ENCODE measurements at regions not wholly inside any gene's neighbourhood (a gene's known extent, or its start where the extent isn't known, plus 50 kb on each side); places are given as distances from the start of the nearest gene placed in this dataset.

DNA sequence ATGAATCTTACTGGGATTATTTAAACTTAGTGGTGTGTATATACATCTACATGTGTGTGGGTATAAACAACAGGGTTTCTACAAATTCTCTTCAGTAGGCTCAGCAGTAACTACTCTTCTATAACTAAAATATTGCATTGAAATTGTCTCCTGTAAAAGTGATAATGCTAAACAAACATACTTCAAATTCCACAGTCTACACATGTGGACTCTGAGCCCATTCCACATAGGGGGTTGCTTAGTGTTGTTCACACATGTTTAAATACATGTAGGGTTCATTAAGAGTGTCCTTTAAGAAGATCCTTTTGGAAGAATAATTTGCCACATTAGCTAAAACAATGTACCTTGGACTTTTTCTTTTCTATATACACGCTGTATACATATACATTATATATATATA is 152.8 kb upstream of the VRK2 start:
- TF ChIP-seq EP300 (IDR thresholded peaks at IDR 0.05) (no peak), POLR2A (IDR thresholded peaks at IDR 0.05) (no peak)
- TF ChIP-seq, protein P1, sequence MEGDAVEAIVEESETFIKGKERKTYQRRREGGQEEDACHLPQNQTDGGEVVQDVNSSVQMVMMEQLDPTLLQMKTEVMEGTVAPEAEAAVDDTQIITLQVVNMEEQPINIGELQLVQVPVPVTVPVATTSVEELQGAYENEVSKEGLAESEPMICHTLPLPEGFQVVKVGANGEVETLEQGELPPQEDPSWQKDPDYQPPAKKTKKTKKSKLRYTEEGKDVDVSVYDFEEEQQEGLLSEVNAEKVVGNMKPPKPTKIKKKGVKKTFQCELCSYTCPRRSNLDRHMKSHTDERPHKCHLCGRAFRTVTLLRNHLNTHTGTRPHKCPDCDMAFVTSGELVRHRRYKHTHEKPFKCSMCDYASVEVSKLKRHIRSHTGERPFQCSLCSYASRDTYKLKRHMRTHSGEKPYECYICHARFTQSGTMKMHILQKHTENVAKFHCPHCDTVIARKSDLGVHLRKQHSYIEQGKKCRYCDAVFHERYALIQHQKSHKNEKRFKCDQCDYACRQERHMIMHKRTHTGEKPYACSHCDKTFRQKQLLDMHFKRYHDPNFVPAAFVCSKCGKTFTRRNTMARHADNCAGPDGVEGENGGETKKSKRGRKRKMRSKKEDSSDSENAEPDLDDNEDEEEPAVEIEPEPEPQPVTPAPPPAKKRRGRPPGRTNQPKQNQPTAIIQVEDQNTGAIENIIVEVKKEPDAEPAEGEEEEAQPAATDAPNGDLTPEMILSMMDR (IDR thresholded peaks at IDR 0.05): no peak
- no peaks in the 10 kb centered on the region for H3K36me3 ChIP-seq
- no peaks in the 10 kb centered on the region for H3K27me3 ChIP-seq
- WGBS, 2 donors: 93% methylated on average over 1 of the region's 1 CpG
- H3K27ac ChIP-seq: no peak overlapping the region
- no peaks in the 10 kb centered on the region for H3K4me1 ChIP-seq
- H3K9me3 ChIP-seq: no peaks in the 10 kb centered on the region
- no peak overlapping the region for H3K4me3 ChIP-seq
- no peak for DNase-seq (ENCODE audit: low spot score in 2 of 2)

GRCh38 chr2:57894381-57894780 is 152.2 kb upstream of the VRK2 start:
- no peaks in the 10 kb centered on the region for H3K9me3 ChIP-seq
- no peak overlapping the region for H3K27ac ChIP-seq
- H3K4me1 ChIP-seq: no peaks in the 10 kb centered on the region
- no peaks in the 10 kb centered on the region for H3K27me3 ChIP-seq
- no peak overlapping the region for H3K4me3 ChIP-seq
- TF ChIP-seq, protein P1 (IDR thresholded peaks at IDR 0.05): no peak
- TF ChIP-seq POLR2A (IDR thresholded peaks at IDR 0.05) (no peak), EP300 (IDR thresholded peaks at IDR 0.05) (no peak)
- DNase-seq (ENCODE audit: low spot score in 2 of 2): no peak
- WGBS, 2 donors: 87 to 89% methylated on average over 2 of the region's 2 CpGs
- H3K36me3 ChIP-seq: no peaks in the 10 kb centered on the region

DNA sequence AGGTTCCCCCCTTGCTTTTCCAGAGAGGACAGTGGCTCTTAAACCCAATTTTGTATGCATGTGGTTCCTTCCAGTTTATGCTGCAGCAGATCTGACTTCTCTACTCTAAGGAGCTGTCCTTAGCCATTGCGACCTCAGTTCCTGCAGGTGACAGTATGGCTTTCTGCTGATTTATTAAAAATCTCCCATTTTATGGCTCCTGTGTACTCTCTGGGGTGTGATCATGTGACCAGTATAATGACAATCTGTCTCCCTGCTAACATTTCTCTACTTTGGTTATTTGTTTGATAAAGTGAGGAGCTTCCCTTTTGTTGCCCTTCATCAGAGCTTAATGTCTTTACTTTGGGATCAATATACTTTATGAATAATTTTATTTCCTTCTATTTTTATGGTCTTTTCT is 148.7 kb upstream of the VRK2 start:
- H3K36me3 ChIP-seq: no peaks in the 10 kb centered on the region
- TF ChIP-seq, protein P1 (IDR thresholded peaks at IDR 0.05): no peak
- TF ChIP-seq EP300 (IDR thresholded peaks at IDR 0.05): no peak
- TF ChIP-seq POLR2A (IDR thresholded peaks at IDR 0.05): no peak
- no peak overlapping the region for H3K27ac ChIP-seq
- DNase-seq (ENCODE audit: low spot score in 2 of 2): no peak
- no peaks in the 10 kb centered on the region for H3K9me3 ChIP-seq
- 81 to 86% methylated on average over 1 of the region's 1 CpG for WGBS, 2 donors
- H3K27me3 ChIP-seq: no peaks in the 10 kb centered on the region
- H3K4me3 ChIP-seq: no peak overlapping the region
- H3K4me1 ChIP-seq: no peaks in the 10 kb centered on the region

DNA sequence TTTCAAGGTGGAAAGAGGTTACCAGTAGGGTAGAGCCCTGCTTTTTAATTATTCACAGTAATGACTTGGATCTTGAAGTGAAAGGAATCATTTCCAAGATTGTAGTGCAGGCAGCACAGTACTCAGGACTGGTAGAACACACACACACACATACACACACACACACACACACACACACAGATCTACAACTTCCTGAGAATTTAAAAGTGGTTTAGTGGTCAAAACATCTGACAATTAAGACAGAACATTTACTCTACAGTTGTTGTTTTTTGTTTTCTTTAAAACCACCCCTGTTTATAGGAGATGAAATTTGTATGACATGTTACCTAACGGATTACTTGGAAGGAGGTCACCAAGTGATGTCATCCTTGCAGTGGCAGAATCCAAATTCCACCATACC is 146.7 kb upstream of the VRK2 start:
- no peak overlapping the region for H3K4me3 ChIP-seq
- no peaks in the 10 kb centered on the region for H3K4me1 ChIP-seq
- 82 to 85% methylated on average over 1 of the region's 1 CpG for WGBS, 2 donors
- no peaks in the 10 kb centered on the region for H3K36me3 ChIP-seq
- no peaks in the 10 kb centered on the region for H3K9me3 ChIP-seq
- H3K27me3 ChIP-seq: no peaks in the 10 kb centered on the region
- no peak overlapping the region for H3K27ac ChIP-seq
- no peak for DNase-seq (ENCODE audit: low spot score in 2 of 2)
- TF ChIP-seq POLR2A (IDR thresholded peaks at IDR 0.05) (no peak), EP300 (IDR thresholded peaks at IDR 0.05) (no peak)
- TF ChIP-seq, protein P1 (IDR thresholded peaks at IDR 0.05): no peak

- H3K27ac ChIP-seq: no peak overlapping the region
- no peaks in the 10 kb centered on the region for H3K27me3 ChIP-seq
- H3K9me3 ChIP-seq: no peaks in the 10 kb centered on the region
- no peak for TF ChIP-seq EP300 (IDR thresholded peaks at IDR 0.05)
- TF ChIP-seq, protein P1 (IDR thresholded peaks at IDR 0.05): no peak
- no peak for DNase-seq (ENCODE audit: low spot score in 2 of 2)
- no peak overlapping the region for H3K4me3 ChIP-seq
- H3K4me1 ChIP-seq: peaks cover 0 to 3% (median 0%) of the 10 kb centered on the region in 4 donors
- WGBS, 2 donors: 83 to 84% methylated on average over 6 of the region's 6 CpGs
- no peaks in the 10 kb centered on the region for H3K36me3 ChIP-seq
Observed at GRCh38 chr2:57902578-57902977, 144.0 kb upstream of the VRK2 start.

All from tibial nerve (tissue), 4 donors.